ENCODE measurements at regions not wholly inside any gene's neighbourhood (a gene's known extent, or its start where the extent isn't known, plus 50 kb on each side); places are given as distances from the start of the nearest gene placed in this dataset.

GRCh38 chr2:155060896-155061295 is 362.4 kb downstream of the KCNJ3 start:
- H3K27me3 Mint-ChIP-seq (ENCODE audit: low read depth): no peaks in the 10 kb centered on the region
- H3K4me3 Mint-ChIP-seq: no peak overlapping the region
- peaks cover 8% of the 10 kb centered on the region for H3K9me3 Mint-ChIP-seq
- intact Hi-C loops (cut with micrococcal nuclease): no loop called here
- no peaks in the 10 kb centered on the region for H3K36me3 Mint-ChIP-seq (ENCODE audit: low read depth)
- DNase-seq: no peak
- CTCF ChIA-PET: no interaction called here
- H3K27ac Mint-ChIP-seq: no peak overlapping the region
- no peaks in the 10 kb centered on the region for H3K4me1 Mint-ChIP-seq (ENCODE audit: low read depth)

- intact Hi-C loops (cut with micrococcal nuclease): no loop called here
- CTCF ChIA-PET: no interaction called here
- Mint-ChIP-seq H3K4me1 (ENCODE audit: low read depth) (no peaks in the 10 kb centered on the region), H3K27me3 (ENCODE audit: low read depth) (no peaks in the 10 kb centered on the region), H3K27ac (no peak overlapping the region), H3K9me3 (peaks cover 4% of the 10 kb centered on the region), H3K36me3 (ENCODE audit: low read depth) (no peaks in the 10 kb centered on the region), H3K4me3 (no peak overlapping the region)
- DNase-seq: no peak
Measured at GRCh38 chr2:155054712-155055111, 356.2 kb downstream of the KCNJ3 start.

GRCh38 chr2:155043097-155043496 is 344.6 kb downstream of the KCNJ3 start:
- no peaks in the 10 kb centered on the region for H3K27me3 Mint-ChIP-seq (ENCODE audit: low read depth)
- H3K4me1 Mint-ChIP-seq (ENCODE audit: low read depth): no peaks in the 10 kb centered on the region
- no peaks in the 10 kb centered on the region for H3K36me3 Mint-ChIP-seq (ENCODE audit: low read depth)
- no peak overlapping the region for H3K27ac Mint-ChIP-seq
- H3K4me3 Mint-ChIP-seq: no peak overlapping the region
- intact Hi-C loops (cut with micrococcal nuclease): no loop called here
- DNase-seq: no peak
- CTCF ChIA-PET: no interaction called here
- peaks cover 3% of the 10 kb centered on the region for H3K9me3 Mint-ChIP-seq

- H3K27ac Mint-ChIP-seq: no peak overlapping the region
- no peaks in the 10 kb centered on the region for H3K36me3 Mint-ChIP-seq (ENCODE audit: low read depth)
- no peaks in the 10 kb centered on the region for H3K9me3 Mint-ChIP-seq
- DNase-seq: no peak
- no peaks in the 10 kb centered on the region for H3K27me3 Mint-ChIP-seq (ENCODE audit: low read depth)
- intact Hi-C loops (cut with micrococcal nuclease): no loop called here
- H3K4me1 Mint-ChIP-seq (ENCODE audit: low read depth): no peaks in the 10 kb centered on the region
- CTCF ChIA-PET: interaction anchor here (0.6 kb wide), 1 partner anchor 621 kb away, joined by 3 read pairs; no protein-coding TSS in a partner anchor
- H3K4me3 Mint-ChIP-seq: no peak overlapping the region
Measured at GRCh38 chr2:155035308-155035707, 336.8 kb downstream of the KCNJ3 start.

- H3K27ac Mint-ChIP-seq: no peak overlapping the region
- H3K4me3 Mint-ChIP-seq: no peak overlapping the region
- H3K4me1 Mint-ChIP-seq (ENCODE audit: low read depth): no peaks in the 10 kb centered on the region
- CTCF ChIA-PET: no interaction called here
- intact Hi-C loops (cut with micrococcal nuclease): no loop called here
- H3K36me3 Mint-ChIP-seq (ENCODE audit: low read depth): no peaks in the 10 kb centered on the region
- no peak for DNase-seq
- no peaks in the 10 kb centered on the region for H3K9me3 Mint-ChIP-seq
- no peaks in the 10 kb centered on the region for H3K27me3 Mint-ChIP-seq (ENCODE audit: low read depth)
Measured at GRCh38 chr2:155033652-155034051, 335.2 kb downstream of the KCNJ3 start.

GRCh38 chr2:155030296-155030695 is 331.8 kb downstream of the KCNJ3 start:
- no peaks in the 10 kb centered on the region for H3K36me3 Mint-ChIP-seq (ENCODE audit: low read depth)
- no peaks in the 10 kb centered on the region for H3K27me3 Mint-ChIP-seq (ENCODE audit: low read depth)
- H3K4me1 Mint-ChIP-seq (ENCODE audit: low read depth): no peaks in the 10 kb centered on the region
- DNase-seq: no peak
- H3K27ac Mint-ChIP-seq: no peak overlapping the region
- CTCF ChIA-PET: no interaction called here
- no peak overlapping the region for H3K4me3 Mint-ChIP-seq
- no peaks in the 10 kb centered on the region for H3K9me3 Mint-ChIP-seq
- intact Hi-C loops (cut with micrococcal nuclease): no loop called here

GRCh38 chr2:155026651-155027174 is 328.2 kb downstream of the KCNJ3 start:
- CTCF ChIA-PET: no interaction called here
- no peaks in the 10 kb centered on the region for H3K36me3 Mint-ChIP-seq (ENCODE audit: low read depth)
- H3K27me3 Mint-ChIP-seq (ENCODE audit: low read depth): no peaks in the 10 kb centered on the region
- no peaks in the 10 kb centered on the region for H3K9me3 Mint-ChIP-seq
- H3K4me1 Mint-ChIP-seq (ENCODE audit: low read depth): no peaks in the 10 kb centered on the region
- no peak for DNase-seq
- no peak overlapping the region for H3K4me3 Mint-ChIP-seq
- H3K27ac Mint-ChIP-seq: no peak overlapping the region
- intact Hi-C loops (cut with micrococcal nuclease): no loop called here

- Mint-ChIP-seq H3K4me1 (ENCODE audit: low read depth) (no peaks in the 10 kb centered on the region), H3K4me3 (no peak overlapping the region), H3K27me3 (ENCODE audit: low read depth) (no peaks in the 10 kb centered on the region), H3K36me3 (ENCODE audit: low read depth) (no peaks in the 10 kb centered on the region), H3K9me3 (no peaks in the 10 kb centered on the region), H3K27ac (no peak overlapping the region)
- CTCF ChIA-PET: no interaction called here
- intact Hi-C loops (cut with micrococcal nuclease): no loop called here
- DNase-seq: no peak
Measured at GRCh38 chr2:155023674-155024073, 325.2 kb downstream of the KCNJ3 start.

- intact Hi-C loops (cut with micrococcal nuclease): no loop called here
- H3K4me3 Mint-ChIP-seq: no peak overlapping the region
- H3K9me3 Mint-ChIP-seq: no peaks in the 10 kb centered on the region
- DNase-seq: no peak
- no peaks in the 10 kb centered on the region for H3K27me3 Mint-ChIP-seq (ENCODE audit: low read depth)
- no peaks in the 10 kb centered on the region for H3K4me1 Mint-ChIP-seq (ENCODE audit: low read depth)
- H3K27ac Mint-ChIP-seq: no peak overlapping the region
- CTCF ChIA-PET: no interaction called here
- no peaks in the 10 kb centered on the region for H3K36me3 Mint-ChIP-seq (ENCODE audit: low read depth)
Measured at GRCh38 chr2:155022531-155022930, 324.0 kb downstream of the KCNJ3 start.

GRCh38 chr2:155021618-155022017 is 323.1 kb downstream of the KCNJ3 start:
- H3K4me3 Mint-ChIP-seq: no peak overlapping the region
- H3K9me3 Mint-ChIP-seq: no peaks in the 10 kb centered on the region
- DNase-seq: no peak
- no peak overlapping the region for H3K27ac Mint-ChIP-seq
- H3K4me1 Mint-ChIP-seq (ENCODE audit: low read depth): no peaks in the 10 kb centered on the region
- no peaks in the 10 kb centered on the region for H3K27me3 Mint-ChIP-seq (ENCODE audit: low read depth)
- intact Hi-C loops (cut with micrococcal nuclease): no loop called here
- no peaks in the 10 kb centered on the region for H3K36me3 Mint-ChIP-seq (ENCODE audit: low read depth)
- CTCF ChIA-PET: no interaction called here

GRCh38 chr2:155020246-155020645 is 321.8 kb downstream of the KCNJ3 start:
- Mint-ChIP-seq H3K36me3 (ENCODE audit: low read depth) (no peaks in the 10 kb centered on the region), H3K27ac (no peak overlapping the region), H3K27me3 (ENCODE audit: low read depth) (no peaks in the 10 kb centered on the region)

GRCh38 chr2:155010925-155011324 is 312.4 kb downstream of the KCNJ3 start:
- H3K27me3 Mint-ChIP-seq (ENCODE audit: low read depth): no peaks in the 10 kb centered on the region
- H3K4me1 Mint-ChIP-seq (ENCODE audit: low read depth): no peaks in the 10 kb centered on the region
- no peak overlapping the region for H3K27ac Mint-ChIP-seq
- CTCF ChIA-PET: no interaction called here
- H3K4me3 Mint-ChIP-seq: no peak overlapping the region
- intact Hi-C loops (cut with micrococcal nuclease): no loop called here
- H3K9me3 Mint-ChIP-seq: peaks cover 6% of the 10 kb centered on the region
- no peaks in the 10 kb centered on the region for H3K36me3 Mint-ChIP-seq (ENCODE audit: low read depth)
- DNase-seq: no peak

More at GRCh38 chr2:155020246-155020645, 321.8 kb downstream of the KCNJ3 start:
- DNase-seq: no peak
- no peak overlapping the region for H3K4me3 Mint-ChIP-seq
- H3K4me1 Mint-ChIP-seq (ENCODE audit: low read depth): no peaks in the 10 kb centered on the region
- intact Hi-C loops (cut with micrococcal nuclease): no loop called here
- CTCF ChIA-PET: no interaction called here
- H3K9me3 Mint-ChIP-seq: no peaks in the 10 kb centered on the region

- DNase-seq: no peak
- no peaks in the 10 kb centered on the region for H3K36me3 Mint-ChIP-seq (ENCODE audit: low read depth)
- CTCF ChIA-PET: no interaction called here
Measured at GRCh38 chr2:154995361-154995760, 296.9 kb downstream of the KCNJ3 start.

GRCh38 chr2:154992826-154993225 is 294.3 kb downstream of the KCNJ3 start:
- intact Hi-C loops (cut with micrococcal nuclease): no loop called here
- no peak overlapping the region for H3K27ac Mint-ChIP-seq
- H3K4me3 Mint-ChIP-seq: no peak overlapping the region
- DNase-seq: no peak
- H3K9me3 Mint-ChIP-seq: peaks cover 2% of the 10 kb centered on the region
- CTCF ChIA-PET: no interaction called here
- no peaks in the 10 kb centered on the region for H3K36me3 Mint-ChIP-seq (ENCODE audit: low read depth)
- no peaks in the 10 kb centered on the region for H3K27me3 Mint-ChIP-seq (ENCODE audit: low read depth)
- H3K4me1 Mint-ChIP-seq (ENCODE audit: low read depth): no peaks in the 10 kb centered on the region

More at GRCh38 chr2:154995361-154995760, 296.9 kb downstream of the KCNJ3 start:
- Mint-ChIP-seq H3K4me1 (ENCODE audit: low read depth) (no peaks in the 10 kb centered on the region), H3K27me3 (ENCODE audit: low read depth) (no peaks in the 10 kb centered on the region), H3K4me3 (no peak overlapping the region), H3K9me3 (peaks cover under 1% of the 10 kb centered on the region), H3K27ac (no peak overlapping the region)
- intact Hi-C loops (cut with micrococcal nuclease): no loop called here
